ENCODE measurements at regions not wholly inside any gene's neighbourhood (a gene's known extent, or its start where the extent isn't known, plus 50 kb on each side); places are given as distances from the start of the nearest gene placed in this dataset.

DNA sequence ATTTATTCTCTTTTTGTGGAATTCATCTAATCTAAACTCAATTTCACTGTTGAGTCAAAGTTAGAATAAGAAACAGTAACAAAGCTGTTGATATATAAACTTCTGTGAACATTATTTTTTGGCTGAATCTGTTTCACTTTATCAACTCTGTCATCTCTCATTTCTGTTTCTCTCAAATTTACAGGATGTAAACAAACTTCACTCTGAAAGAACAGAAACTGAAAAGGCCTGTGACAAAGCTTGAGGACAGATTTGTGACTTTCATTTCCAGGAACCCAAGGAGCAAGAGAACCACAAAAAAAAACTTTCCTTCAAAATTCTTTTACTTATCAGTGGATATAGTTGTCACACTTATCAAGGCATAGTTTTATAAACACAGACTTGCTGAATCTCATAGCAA, 447.9 kb upstream of the OPRM1 start:
- ATAC-seq (replicated peaks in 1 of 2), result no peak
- Mint-ChIP-seq H3K4me3 (peak overlapping the region; percentile 20 to 36), H3K27me3 (ENCODE audit: low read depth) (no peaks in the 10 kb centered on the region), H3K9me3 (peaks cover 2 to 3% of the 10 kb centered on the region in 2 donors), H3K36me3 (ENCODE audit: insufficient read depth in 2 of 2) (no peaks in the 10 kb centered on the region), H3K27ac (peak overlapping the region; percentile 71), H3K4me1 (ENCODE audit: low read depth) (peaks cover 19% of the 10 kb centered on the region)
- no peak for DNase-seq

DNA sequence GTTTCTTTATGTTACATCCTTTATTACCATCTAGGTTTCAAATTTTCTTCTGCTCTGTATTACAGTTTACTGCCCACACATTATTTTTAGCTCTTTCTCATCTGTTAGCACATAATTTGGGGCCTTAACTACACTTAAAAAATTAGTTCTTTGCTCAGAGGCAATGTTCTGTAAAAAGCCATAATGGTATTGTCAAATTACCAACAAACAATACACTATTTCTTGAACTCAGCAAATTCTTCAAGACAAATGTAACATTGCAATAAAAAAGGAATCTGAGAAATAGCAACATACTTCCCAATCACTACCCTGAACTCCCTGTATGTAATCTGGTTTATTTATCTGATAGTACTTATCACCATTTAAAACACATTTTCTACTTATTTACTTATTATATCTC, 448.6 kb upstream of the OPRM1 start:
- no peak for DNase-seq
- Mint-ChIP-seq H3K4me3 (no peak overlapping the region), H3K27ac (peak overlapping the region; percentile 71), H3K27me3 (ENCODE audit: low read depth) (no peaks in the 10 kb centered on the region), H3K36me3 (ENCODE audit: insufficient read depth in 2 of 2) (no peaks in the 10 kb centered on the region), H3K9me3 (peaks cover 2 to 3% of the 10 kb centered on the region in 2 donors), H3K4me1 (ENCODE audit: low read depth) (peaks cover 16% of the 10 kb centered on the region)
- ATAC-seq (replicated peaks in 1 of 2), result no peak

DNA sequence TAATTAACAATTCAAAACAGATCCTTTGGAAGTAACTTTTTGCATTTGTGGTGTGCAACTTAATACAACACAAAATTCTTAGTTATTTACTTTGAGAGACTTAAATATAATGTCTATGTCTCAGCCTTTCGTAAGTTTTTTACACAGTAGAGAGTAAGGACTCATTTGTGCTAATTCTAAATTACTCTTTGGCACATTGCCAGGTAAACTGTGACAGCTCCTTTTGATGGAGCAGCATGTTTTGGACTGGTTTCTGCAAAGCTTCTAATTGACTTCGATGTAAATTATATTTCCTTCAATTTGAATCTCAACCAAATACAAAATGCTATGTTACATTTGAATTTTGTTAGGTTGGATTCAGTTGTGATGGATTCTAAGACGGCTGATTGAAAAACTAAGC, 450.7 kb upstream of the OPRM1 start:
- no peak overlapping the region for H3K4me3 Mint-ChIP-seq
- ATAC-seq (replicated peaks in 1 of 2), result no peak
- peaks cover 0 to 2% of the 10 kb centered on the region in 2 donors for H3K9me3 Mint-ChIP-seq
- H3K27me3 Mint-ChIP-seq (ENCODE audit: low read depth), result no peaks in the 10 kb centered on the region
- no peaks in the 10 kb centered on the region for H3K36me3 Mint-ChIP-seq (ENCODE audit: insufficient read depth in 2 of 2)
- no peak for DNase-seq
- no peak overlapping the region for H3K27ac Mint-ChIP-seq
- peaks cover 16% of the 10 kb centered on the region for H3K4me1 Mint-ChIP-seq (ENCODE audit: low read depth)

DNA sequence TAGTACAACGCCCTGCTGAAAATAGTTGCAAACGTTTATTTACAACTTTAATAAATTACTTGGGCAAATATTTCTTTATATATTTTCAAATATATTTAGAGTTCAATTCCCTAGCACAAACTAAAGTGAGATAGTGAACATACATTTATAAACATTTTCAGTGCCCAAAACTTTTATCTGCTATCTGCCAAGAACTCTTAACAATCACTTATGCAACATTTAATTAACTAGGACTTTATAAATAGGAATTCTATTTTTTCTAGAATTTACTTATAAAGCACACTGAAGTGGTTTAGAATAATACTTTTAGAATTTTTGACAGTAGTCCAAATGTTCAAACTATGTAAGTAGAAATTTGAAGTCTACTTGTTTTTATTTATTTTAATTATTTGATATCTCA, 452.6 kb upstream of the RGS17 start:
- no peak for ATAC-seq (replicated peaks in 1 of 2)
- no peak overlapping the region for H3K4me3 Mint-ChIP-seq
- no peaks in the 10 kb centered on the region for H3K27me3 Mint-ChIP-seq (ENCODE audit: low read depth)
- peaks cover 4 to 6% of the 10 kb centered on the region in 2 donors for H3K9me3 Mint-ChIP-seq
- DNase-seq, result no peak
- H3K36me3 Mint-ChIP-seq (ENCODE audit: insufficient read depth in 2 of 2), result no peaks in the 10 kb centered on the region
- no peak overlapping the region for H3K27ac Mint-ChIP-seq
- no peaks in the 10 kb centered on the region for H3K4me1 Mint-ChIP-seq (ENCODE audit: low read depth)

DNA sequence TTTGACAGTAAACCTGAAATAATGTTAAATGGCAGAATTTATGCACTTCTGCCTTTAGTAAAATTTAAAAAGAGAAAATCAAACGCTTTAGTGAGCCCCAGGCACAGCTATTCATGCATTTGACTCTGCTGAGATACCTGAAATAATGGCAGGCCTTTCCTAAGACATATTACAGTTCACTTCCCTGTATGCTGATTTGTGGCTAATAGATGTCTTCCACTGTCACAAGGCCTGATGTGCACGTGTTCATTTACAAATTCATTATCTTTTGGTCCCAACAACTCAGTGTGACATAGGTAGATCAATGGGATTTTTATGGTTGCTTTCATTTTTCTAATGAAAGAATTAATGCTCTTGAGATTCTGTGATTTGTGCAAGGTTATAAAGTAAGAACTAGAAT, 449.7 kb upstream of the RGS17 start:
- Mint-ChIP-seq H3K4me3 (no peak overlapping the region), H3K9me3 (peaks cover 4 to 6% of the 10 kb centered on the region in 2 donors), H3K36me3 (ENCODE audit: insufficient read depth in 2 of 2) (no peaks in the 10 kb centered on the region), H3K27me3 (ENCODE audit: low read depth) (no peaks in the 10 kb centered on the region), H3K4me1 (ENCODE audit: low read depth) (no peaks in the 10 kb centered on the region), H3K27ac (no peak overlapping the region)
- DNase-seq (no peak), ATAC-seq (replicated peaks in 1 of 2) (no peak)

DNA sequence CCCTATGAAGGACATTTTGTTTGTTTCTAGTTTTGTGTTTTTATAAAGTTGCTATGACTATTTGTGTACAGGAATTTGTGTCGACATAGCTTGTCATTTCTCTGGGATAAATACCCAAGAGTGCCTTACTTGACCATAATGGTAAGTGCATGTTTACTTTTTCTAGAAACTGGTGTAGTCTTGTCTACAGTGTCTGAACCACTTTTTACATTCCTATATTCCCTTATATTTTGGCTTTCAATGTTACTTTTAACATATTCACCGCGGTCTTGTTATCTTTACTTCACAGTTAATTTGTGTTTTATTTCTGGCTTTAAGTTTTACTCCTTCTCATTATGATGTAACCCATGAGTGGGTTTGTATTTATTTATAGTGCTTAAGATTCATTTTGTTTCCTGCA, 444.4 kb upstream of the RGS17 start:
- no peak for DNase-seq
- Mint-ChIP-seq H3K4me3 (no peak overlapping the region), H3K27me3 (ENCODE audit: low read depth) (no peaks in the 10 kb centered on the region), H3K4me1 (ENCODE audit: low read depth) (no peaks in the 10 kb centered on the region), H3K9me3 (peaks cover 5 to 8% of the 10 kb centered on the region in 2 donors), H3K27ac (no peak overlapping the region), H3K36me3 (ENCODE audit: insufficient read depth in 2 of 2) (no peaks in the 10 kb centered on the region)
- no peak for ATAC-seq (replicated peaks in 1 of 2)

DNA sequence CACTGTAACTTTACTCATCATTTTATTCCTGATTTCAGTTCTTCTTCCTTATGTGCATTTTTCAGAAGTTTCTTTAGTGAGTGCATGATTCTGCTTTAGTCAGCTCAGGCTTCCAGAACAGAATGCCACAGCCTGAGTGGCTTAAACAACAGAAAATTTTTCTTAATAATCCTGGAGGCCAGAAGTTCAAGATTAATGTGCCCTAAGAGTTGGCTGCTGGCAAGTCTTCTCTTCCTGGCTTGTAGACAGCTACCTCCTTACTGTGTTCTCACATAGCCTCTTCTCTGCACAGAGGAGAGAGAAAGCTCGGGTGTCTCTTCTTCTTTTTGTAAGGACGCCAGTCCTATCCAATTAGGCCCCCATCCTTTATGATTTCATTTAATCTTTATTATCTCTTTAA, 443.1 kb upstream of the RGS17 start:
- no peaks in the 10 kb centered on the region for H3K27me3 Mint-ChIP-seq (ENCODE audit: low read depth)

DNA sequence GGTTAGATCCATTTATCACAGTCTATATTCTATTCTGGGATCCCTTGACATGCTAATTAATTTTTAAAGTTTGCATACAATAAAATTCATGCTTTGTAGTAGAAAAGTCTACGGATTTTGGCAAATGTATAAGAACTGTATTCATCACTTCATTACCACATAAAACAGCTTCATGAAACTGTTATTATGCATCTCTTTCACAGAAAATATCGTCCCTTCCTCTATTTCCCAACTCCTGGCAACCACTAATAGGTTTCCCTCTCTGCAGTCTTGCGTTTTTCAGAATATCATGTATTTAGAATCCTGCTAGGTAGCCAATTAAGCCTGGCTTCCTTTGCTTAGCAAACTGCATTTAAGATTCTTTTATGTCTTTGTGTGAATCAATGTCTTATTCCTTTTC, 441.3 kb upstream of the RGS17 start:
- Mint-ChIP-seq H3K27ac (no peak overlapping the region), H3K4me3 (no peak overlapping the region), H3K9me3 (peaks cover 2 to 4% of the 10 kb centered on the region in 2 donors), H3K36me3 (ENCODE audit: insufficient read depth in 2 of 2) (no peaks in the 10 kb centered on the region), H3K27me3 (ENCODE audit: low read depth) (no peaks in the 10 kb centered on the region), H3K4me1 (ENCODE audit: low read depth) (no peaks in the 10 kb centered on the region)
- DNase-seq (no peak), ATAC-seq (replicated peaks in 1 of 2) (no peak)

More for the DNA sequence above, 443.1 kb upstream of the RGS17 start:
- H3K27ac Mint-ChIP-seq, result no peak overlapping the region
- H3K4me1 Mint-ChIP-seq (ENCODE audit: low read depth), result no peaks in the 10 kb centered on the region
- no peaks in the 10 kb centered on the region for H3K36me3 Mint-ChIP-seq (ENCODE audit: insufficient read depth in 2 of 2)
- H3K4me3 Mint-ChIP-seq, result no peak overlapping the region
- peaks cover 2 to 6% of the 10 kb centered on the region in 2 donors for H3K9me3 Mint-ChIP-seq
- DNase-seq, result no peak
- no peak for ATAC-seq (replicated peaks in 1 of 2)

DNA sequence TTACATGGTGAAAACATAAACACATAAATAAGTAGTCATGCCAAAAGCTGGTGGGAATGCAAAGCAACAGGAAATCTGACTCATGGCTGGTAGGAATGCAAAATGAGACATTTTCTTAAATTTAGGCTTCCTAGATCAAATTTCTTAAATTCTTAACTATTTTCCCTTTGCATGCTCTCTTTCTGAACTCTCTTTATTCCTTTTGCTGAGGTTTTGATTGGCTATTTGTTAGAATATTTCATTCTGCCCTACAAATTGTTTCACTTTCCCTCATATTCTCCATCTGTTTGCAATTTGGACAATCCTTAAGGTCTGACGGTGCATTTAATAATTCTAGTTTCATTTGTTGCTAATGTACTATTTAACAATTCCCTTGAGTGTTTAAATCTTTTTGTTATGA, 437.5 kb upstream of the RGS17 start:
- Mint-ChIP-seq H3K4me3 (no peak overlapping the region), H3K4me1 (ENCODE audit: low read depth) (no peaks in the 10 kb centered on the region), H3K27ac (no peak overlapping the region), H3K9me3 (peaks cover 0 to 1% of the 10 kb centered on the region in 2 donors), H3K36me3 (ENCODE audit: insufficient read depth in 2 of 2) (no peaks in the 10 kb centered on the region), H3K27me3 (ENCODE audit: low read depth) (no peaks in the 10 kb centered on the region)
- DNase-seq (no peak), ATAC-seq (replicated peaks in 1 of 2) (no peak)

DNA sequence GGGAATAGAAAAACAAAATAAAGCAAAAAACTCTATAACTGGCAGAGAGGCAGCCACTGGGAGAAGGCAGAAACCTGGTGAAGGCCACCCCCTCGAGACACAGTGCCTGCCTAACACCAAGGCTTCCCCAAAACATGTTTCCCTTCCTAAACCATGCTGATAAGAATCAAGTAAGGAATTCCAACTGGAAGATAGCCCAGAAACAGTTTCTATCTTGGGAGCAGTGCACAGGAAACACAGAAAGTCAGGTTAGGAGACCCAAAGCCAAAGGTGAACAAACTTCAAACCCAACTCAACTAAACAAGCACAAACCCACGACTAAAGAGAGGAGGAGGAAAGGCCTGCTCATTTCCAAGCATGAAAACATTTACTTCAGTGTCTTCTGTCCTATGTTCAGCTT, 433.7 kb upstream of the RGS17 start:
- Mint-ChIP-seq H3K4me3 (no peak overlapping the region), H3K27me3 (ENCODE audit: low read depth) (no peaks in the 10 kb centered on the region), H3K9me3 (peaks cover 0 to 1% of the 10 kb centered on the region in 2 donors), H3K4me1 (ENCODE audit: low read depth) (no peaks in the 10 kb centered on the region), H3K27ac (no peak overlapping the region), H3K36me3 (ENCODE audit: insufficient read depth in 2 of 2) (no peaks in the 10 kb centered on the region)
- DNase-seq (no peak), ATAC-seq (replicated peaks in 1 of 2) (no peak)

DNA sequence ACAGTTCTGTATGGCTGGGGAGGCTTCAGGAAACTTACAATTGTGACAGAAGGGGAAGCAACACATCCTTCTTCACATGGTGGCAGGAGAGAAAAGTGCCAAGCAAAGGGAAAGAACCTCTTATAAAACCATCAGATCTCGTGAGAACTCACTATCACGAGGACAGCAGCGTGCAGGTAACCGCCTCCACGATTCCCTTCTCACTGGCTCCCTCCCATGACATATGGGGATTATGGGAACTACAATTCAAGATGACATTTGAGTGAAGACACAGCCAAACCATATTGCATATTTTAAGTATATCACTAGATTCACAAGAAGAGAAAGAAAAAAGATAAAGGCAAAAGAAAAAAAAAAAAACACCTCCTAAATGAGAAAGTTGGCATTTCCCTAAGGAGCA, 431.9 kb upstream of the RGS17 start:
- no peaks in the 10 kb centered on the region for H3K27me3 Mint-ChIP-seq (ENCODE audit: low read depth)
- peaks cover 0 to 1% of the 10 kb centered on the region in 2 donors for H3K9me3 Mint-ChIP-seq
- no peaks in the 10 kb centered on the region for H3K4me1 Mint-ChIP-seq (ENCODE audit: low read depth)
- DNase-seq, result no peak
- H3K4me3 Mint-ChIP-seq, result no peak overlapping the region
- H3K36me3 Mint-ChIP-seq (ENCODE audit: insufficient read depth in 2 of 2), result no peaks in the 10 kb centered on the region
- H3K27ac Mint-ChIP-seq, result no peak overlapping the region
- no peak for ATAC-seq (replicated peaks in 1 of 2)

DNA sequence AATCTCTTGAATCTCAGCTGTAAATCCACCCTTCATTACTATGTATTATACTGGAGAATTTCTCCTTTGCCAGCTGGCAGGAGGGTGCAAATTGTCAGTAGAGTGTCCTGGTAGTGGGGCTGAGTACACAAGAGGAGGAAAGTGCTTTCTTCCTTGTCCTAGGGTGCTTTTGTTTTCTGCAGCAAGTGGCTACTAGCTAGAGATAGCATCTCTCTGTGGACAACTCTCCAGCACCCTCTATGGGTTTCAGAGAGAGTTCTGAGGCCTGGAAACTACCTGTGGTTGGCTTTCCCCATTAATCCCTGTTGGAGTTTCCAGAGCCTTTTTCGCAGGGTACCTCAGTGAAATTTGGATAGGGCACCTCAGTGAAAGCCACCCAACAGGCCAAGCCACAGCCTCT, 422.5 kb upstream of the RGS17 start:
- Mint-ChIP-seq H3K36me3 (ENCODE audit: insufficient read depth in 2 of 2) (no peaks in the 10 kb centered on the region), H3K27ac (no peak overlapping the region), H3K9me3 (peaks cover 0 to 1% of the 10 kb centered on the region in 2 donors), H3K4me3 (no peak overlapping the region), H3K4me1 (ENCODE audit: low read depth) (no peaks in the 10 kb centered on the region), H3K27me3 (ENCODE audit: low read depth) (no peaks in the 10 kb centered on the region)
- DNase-seq (no peak), ATAC-seq (replicated peaks in 1 of 2) (no peak)

DNA sequence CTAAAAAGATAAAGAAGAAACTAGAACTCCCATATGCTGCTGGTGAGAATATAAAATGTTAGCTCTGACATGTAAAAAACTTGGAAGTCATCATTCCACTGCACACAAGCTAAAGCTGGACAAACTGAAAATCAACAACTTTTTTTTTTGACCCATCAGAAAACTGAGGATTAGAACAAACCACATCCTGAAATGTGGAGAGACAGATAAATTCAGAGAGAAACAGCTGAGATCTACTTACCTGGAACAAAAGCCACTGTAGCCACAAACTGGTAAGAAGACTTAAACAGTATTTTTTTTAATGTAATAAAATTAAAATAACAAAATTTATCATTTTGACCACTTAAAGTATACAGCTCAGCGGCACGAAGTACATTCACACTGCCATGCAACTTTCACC, 408.5 kb upstream of the RGS17 start:
- Mint-ChIP-seq H3K27me3 (ENCODE audit: low read depth) (no peaks in the 10 kb centered on the region), H3K9me3 (peaks cover 1 to 6% of the 10 kb centered on the region in 2 donors), H3K4me3 (no peak overlapping the region), H3K27ac (no peak overlapping the region), H3K36me3 (ENCODE audit: insufficient read depth in 2 of 2) (no peaks in the 10 kb centered on the region), H3K4me1 (ENCODE audit: low read depth) (no peaks in the 10 kb centered on the region)
- no peak for ATAC-seq (replicated peaks in 1 of 2)
- no peak for DNase-seq

DNA sequence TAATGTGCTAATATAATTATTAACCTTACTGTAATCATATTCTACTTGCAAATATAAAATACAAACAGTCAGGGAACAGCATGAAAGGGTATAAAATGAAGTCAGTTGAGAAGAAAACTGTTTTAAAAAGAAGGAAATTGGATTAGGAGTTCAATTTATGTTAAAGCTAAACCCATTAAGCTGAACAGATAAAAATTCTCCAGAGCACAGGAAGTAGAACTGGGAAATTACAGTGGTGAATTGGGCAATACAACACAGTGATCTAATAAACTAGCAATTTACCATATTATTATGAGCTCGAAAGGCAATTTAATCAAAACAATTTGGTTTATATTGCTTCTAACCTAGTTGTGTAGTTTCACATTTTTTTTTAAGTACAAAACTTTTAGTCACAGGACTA, 407.4 kb upstream of the RGS17 start:
- H3K9me3 Mint-ChIP-seq, result no peaks in the 10 kb centered on the region
- no peaks in the 10 kb centered on the region for H3K4me1 Mint-ChIP-seq (ENCODE audit: low read depth)
- ATAC-seq (replicated peaks in 1 of 2) (no peak), DNase-seq (no peak)
- H3K36me3 Mint-ChIP-seq (ENCODE audit: insufficient read depth in 2 of 2), result no peaks in the 10 kb centered on the region
- H3K4me3 Mint-ChIP-seq, result no peak overlapping the region
- no peaks in the 10 kb centered on the region for H3K27me3 Mint-ChIP-seq (ENCODE audit: low read depth)
- H3K27ac Mint-ChIP-seq, result no peak overlapping the region

All from activated T-cell treated with anti-CD3 and anti-CD28 coated beads, Interleukin-2, amount 50 U/mL, for 72 hours (primary cell).